HEK293T (cell line): ENCODE measurements at regions not wholly inside any gene's neighbourhood (a gene's known extent, or its start where the extent isn't known, plus 50 kb on each side); places are given as distances from the start of the nearest gene placed in this dataset.

Experiments used
- CTBP1 ChIP-seq: fragments of 450-650 bp; IDR thresholded peaks from 2 replicates; pipeline ENCODE4 v1.6.1; 2016; ENCODE audit warnings: borderline replicate concordance
- FOXA1 ChIP-seq: fragments of 450-650 bp; IDR thresholded peaks from 2 replicates; pipeline ENCODE4 v1.6.1; 2016; ENCODE audit warnings: mild to moderate bottlenecking
- SP1 ChIP-seq: fragments of 450-650 bp; IDR thresholded peaks from 2 replicates; pipeline ENCODE4 v1.6.1; 2017

DNA sequence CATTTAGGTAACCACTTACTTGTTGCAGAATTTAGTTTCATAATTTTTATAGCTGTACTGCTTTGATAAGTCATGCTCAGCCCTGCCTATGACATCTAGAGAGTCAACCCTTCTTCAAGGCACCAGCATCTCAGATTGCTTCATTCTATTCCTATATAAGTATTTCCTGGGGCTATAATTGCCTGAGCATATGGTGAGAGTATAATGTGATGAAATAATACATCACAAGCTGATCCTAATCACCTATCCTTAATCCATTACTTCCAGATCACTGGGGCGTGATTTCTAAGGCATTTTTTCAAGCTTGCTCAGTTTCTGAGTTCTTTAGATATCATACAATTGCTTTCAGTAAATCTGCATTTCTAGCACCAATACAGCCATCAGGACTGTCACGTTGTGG, 200.0 kb upstream of the NPY2R start:
- no peak for TF ChIP-seq CTBP1
- no peak for TF ChIP-seq SP1
- no peak for TF ChIP-seq FOXA1
